ENCODE measurements at regions not wholly inside any gene's neighbourhood (a gene's known extent, or its start where the extent isn't known, plus 50 kb on each side); places are given as distances from the start of the nearest gene placed in this dataset.
A peak's percentile ranks its signal among the peaks of the same experiment; 100 is the strongest.
"Not testable (repeated sequence)": the region's sequence is repeated elsewhere in the genome, so short reads cannot be mapped to it uniquely, and the experiment has no call there.

- DNase-seq, result no peak
Observed at GRCh38 chr6:118367314-118367713, 180.8 kb upstream of the PLN start.

- no peak for DNase-seq
Observed at GRCh38 chr6:118370722-118371121, 177.4 kb upstream of the PLN start.

DNA sequence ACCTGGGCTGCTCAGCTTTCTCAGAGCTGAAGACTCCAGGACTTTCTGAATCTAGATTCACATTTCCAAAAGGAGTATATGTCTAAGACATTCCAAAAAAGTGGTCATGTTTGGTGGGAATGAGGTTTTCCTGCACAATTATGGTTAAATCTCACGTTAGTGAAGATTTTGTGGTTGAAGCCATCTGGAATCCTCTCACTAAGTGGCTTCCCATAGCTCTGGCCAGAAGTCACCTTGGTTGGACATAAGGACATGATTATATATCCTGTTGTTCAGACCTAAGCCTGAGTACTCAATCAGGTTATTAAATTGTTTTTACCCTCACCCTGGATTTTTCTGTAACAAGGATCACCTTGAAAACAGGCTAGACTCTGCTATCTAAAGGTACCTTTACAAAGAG is 176.1 kb upstream of the PLN start:
- DNase-seq, result no peak

GRCh38 chr6:118372413-118372812 is 175.7 kb upstream of the PLN start:
- no peak for DNase-seq

- peak; percentile 81 for DNase-seq
Observed at GRCh38 chr6:118377711-118378414, 170.2 kb upstream of the PLN start.

GRCh38 chr6:118380620-118381019 is 167.5 kb upstream of the PLN start:
- DNase-seq, result not testable (repeated sequence)

- no peak for DNase-seq
Observed at GRCh38 chr6:118382126-118382525, 166.0 kb upstream of the PLN start.

DNA sequence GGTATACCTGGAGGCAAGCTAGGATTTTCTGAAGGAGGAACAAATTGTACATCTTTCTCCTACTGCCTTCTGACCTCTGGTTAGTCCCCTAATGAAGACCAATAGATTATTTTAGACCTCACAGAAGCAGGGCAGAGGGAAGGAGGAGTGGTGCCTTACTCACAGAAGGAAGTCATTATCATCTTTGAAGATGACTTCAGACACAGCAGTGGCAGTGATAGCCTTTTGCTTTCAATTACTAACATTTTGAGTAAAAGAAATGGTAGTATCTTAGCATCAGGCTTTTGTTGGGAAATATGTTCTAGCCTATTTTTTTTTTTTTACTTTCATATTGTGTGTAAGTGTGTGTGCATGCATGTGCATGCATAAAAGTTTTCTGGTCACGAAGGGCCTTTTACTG is 164.2 kb upstream of the PLN start:
- DNase-seq, result no peak

- no peak for DNase-seq
Observed at GRCh38 chr6:118386975-118387374, 161.1 kb upstream of the PLN start.

- DNase-seq, result no peak
Observed at GRCh38 chr6:118387921-118388701, 160.0 kb upstream of the PLN start.

- DNase-seq, result no peak
Observed at GRCh38 chr6:118391086-118391485, 157.0 kb upstream of the PLN start.

- no peak for DNase-seq
Observed at GRCh38 chr6:118394106-118394505, 154.0 kb upstream of the PLN start.

GRCh38 chr6:118396969-118397368 is 151.1 kb upstream of the PLN start:
- DNase-seq, result no peak

DNA sequence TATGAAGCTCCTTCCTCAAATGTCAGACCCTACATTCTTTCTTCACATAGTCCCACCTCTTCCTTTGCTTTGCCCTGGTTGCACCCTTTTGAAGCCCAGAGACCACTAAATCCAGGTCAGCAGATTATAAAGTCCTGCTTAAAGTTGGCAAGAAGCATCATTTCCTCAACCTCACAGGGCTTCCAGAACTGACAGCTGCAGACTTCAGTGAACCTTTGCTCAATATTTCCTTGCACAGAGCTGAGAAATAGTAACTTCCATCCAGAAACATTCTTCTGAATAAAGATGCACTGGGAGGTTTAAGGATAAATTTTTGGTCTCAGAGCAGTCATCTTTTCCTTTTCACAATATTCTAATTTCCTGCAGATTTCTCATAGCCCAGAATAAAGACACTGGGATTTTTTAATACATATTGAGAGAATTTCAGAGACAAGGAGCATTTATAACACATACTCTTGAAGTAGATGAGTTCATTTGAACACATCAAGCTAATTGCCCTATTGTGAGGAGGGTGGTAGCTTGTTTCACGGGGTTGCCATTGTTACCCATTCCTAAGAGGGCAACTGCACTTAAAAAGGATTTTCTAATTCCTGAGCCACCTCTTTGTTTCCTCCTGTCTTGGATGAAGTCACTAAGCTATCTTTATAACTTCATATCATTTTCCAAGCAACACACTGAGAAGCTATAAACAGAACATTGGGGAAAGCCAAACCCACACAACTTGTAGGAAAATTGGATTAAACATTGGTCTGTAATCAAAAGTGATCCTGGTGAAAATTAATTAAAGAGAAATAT is 150.2 kb upstream of the PLN start:
- no peak for DNase-seq

DNA sequence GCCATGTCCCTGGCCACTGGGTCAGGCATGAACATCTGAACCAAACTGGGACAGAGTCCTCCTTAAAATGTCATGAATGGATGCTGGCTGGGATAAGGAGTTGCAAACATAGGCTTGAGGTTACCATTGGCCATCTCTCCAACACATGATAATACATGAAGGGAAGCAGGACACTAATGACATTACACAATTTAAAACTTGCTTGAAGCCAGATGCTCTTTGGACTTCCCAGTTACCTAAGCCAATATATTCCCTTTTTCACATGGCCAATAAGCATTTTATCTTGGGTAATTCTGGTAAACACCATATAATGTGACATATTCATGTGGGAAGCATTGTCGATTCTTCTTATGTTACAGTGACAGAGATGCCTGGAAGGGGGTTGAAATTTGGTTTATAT is 148.0 kb upstream of the PLN start:
- no peak for DNase-seq

DNA sequence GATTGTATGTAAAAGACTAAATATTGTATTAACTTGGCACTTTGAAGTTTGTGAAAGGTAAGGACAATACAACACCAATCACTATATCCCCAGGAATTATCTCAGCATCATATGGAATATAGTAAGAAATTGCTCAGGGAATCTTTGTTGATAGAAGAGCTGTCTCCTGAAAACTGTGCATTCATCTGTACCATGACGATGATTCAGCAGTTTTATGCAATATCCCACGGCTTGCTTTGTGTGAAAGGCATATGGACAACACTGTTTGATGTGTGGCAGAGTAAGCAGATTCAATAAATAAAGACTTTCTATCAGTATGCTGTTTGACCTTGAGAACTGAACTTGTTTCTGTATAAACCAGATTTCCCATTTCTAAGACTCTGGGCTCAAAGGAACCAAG is 147.5 kb upstream of the PLN start:
- DNase-seq, result no peak

- DNase-seq, result no peak
Observed at GRCh38 chr6:118401325-118401975, 146.6 kb upstream of the PLN start.

DNA sequence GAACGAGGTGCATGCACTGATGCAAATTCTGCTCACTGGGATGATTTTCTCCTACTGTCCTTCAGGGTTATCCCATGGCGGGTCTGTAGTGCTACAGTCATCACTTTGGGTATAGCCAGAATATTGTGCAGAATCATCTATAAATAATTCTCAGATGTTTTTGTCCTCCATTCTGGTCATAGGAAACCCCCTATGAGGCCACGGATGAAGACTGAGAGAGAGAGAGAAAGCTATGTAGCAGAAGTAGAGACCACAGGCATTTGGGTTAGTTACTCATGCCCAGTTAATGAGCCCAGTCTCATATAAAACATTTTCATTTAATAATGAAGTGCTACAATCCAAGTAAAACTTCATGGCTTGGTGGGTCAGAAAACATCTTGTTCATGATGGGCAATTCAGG is 145.1 kb upstream of the PLN start:
- DNase-seq, result no peak

- DNase-seq, result no peak
Observed at GRCh38 chr6:118408863-118409262, 139.2 kb upstream of the PLN start.

- DNase-seq, result no peak
Observed at GRCh38 chr6:118410001-118410400, 138.1 kb upstream of the PLN start.

All from NCI-H1436 treated with DMSO at 0.1 percent for 48 hours (cell line).